ENCODE measurements at regions not wholly inside any gene's neighbourhood (a gene's known extent, or its start where the extent isn't known, plus 50 kb on each side); places are given as distances from the start of the nearest gene placed in this dataset.

DNA sequence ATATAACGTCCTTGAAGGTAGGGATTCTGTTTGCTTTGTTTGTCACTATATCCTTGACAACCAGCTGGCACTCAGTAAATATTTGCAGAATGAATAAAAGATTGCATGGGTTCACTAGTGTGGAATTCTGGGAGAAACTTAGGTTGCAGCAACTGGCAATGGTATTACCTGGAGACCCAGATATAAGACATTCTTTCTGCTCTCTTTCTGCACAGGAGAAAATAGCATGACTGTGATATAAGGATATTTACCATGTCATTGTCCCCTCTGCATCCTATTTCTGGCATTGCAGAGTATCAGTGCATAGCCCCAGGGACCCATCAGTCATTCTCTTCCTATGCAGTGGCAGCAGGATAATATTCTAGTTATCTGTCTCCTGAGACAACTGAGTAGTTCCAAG is 308.9 kb upstream of the LRRC7 start:
- H3K9me3 ChIP-seq, result no peaks in the 10 kb centered on the region
- no peaks in the 10 kb centered on the region for H3K4me1 ChIP-seq
- TF ChIP-seq POLR2AphosphoS5 (IDR thresholded peaks at IDR 0.05), result no peak
- TF ChIP-seq POLR2A (IDR thresholded peaks at IDR 0.05), result no peak
- TF ChIP-seq, protein P1, sequence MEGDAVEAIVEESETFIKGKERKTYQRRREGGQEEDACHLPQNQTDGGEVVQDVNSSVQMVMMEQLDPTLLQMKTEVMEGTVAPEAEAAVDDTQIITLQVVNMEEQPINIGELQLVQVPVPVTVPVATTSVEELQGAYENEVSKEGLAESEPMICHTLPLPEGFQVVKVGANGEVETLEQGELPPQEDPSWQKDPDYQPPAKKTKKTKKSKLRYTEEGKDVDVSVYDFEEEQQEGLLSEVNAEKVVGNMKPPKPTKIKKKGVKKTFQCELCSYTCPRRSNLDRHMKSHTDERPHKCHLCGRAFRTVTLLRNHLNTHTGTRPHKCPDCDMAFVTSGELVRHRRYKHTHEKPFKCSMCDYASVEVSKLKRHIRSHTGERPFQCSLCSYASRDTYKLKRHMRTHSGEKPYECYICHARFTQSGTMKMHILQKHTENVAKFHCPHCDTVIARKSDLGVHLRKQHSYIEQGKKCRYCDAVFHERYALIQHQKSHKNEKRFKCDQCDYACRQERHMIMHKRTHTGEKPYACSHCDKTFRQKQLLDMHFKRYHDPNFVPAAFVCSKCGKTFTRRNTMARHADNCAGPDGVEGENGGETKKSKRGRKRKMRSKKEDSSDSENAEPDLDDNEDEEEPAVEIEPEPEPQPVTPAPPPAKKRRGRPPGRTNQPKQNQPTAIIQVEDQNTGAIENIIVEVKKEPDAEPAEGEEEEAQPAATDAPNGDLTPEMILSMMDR (IDR thresholded peaks at IDR 0.05), result no peak
- intact Hi-C loops (cut with DNase I; ENCODE audit: low total_unique reads), result no loop called here
- H3K27ac ChIP-seq, result no peak overlapping the region
- H3K36me3 ChIP-seq, result no peaks in the 10 kb centered on the region
- H3K4me3 ChIP-seq, result no peak overlapping the region
- no peaks in the 10 kb centered on the region for H3K27me3 ChIP-seq
- no peak for DNase-seq (ENCODE audit: low spot score in 2 of 2)

DNA sequence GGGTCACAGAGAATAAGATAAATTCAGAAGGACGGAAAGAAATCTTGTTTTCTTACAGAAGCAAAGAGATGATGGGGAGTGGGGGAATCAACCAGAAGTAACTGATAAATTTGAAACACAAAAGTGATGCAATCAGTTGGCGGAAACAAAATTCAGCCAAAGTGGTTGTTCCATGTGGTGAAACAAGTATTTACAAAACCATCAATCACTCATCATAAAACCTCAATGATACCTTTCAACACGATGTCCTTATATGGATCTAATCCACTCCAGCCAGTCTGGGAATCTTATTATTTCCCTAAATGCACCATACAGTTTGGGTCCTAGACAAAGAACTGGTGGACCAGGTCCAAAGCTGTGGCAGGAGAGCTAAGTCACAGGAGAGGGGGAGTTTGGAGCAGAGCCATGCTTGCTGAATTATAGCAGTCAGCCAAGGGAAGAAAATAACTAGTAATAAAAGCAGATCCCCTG is 303.8 kb upstream of the LRRC7 start:
- H3K27ac ChIP-seq, result no peak overlapping the region

DNA sequence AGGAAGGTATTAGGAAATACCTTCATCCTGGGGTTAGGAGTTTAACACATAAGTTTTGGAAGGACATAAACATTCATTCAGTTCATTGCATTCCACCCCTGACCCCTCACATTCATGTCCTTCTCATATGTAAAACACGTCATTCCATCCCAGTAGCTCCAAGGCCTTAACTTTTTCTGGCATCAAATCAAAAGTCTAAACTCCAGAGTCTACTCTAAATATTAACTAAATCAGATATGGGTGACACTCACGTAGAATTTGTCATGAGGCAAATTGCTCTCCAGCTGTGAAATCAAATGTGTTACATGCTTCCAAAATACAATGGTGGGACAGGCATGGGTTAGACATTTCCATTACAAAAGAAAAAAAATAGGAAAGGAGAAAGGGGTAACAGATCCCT is 298.2 kb upstream of the LRRC7 start:
- H3K27me3 ChIP-seq, result no peaks in the 10 kb centered on the region
- TF ChIP-seq POLR2AphosphoS5 (IDR thresholded peaks at IDR 0.05), result no peak
- no peak for TF ChIP-seq POLR2A (IDR thresholded peaks at IDR 0.05)
- TF ChIP-seq, protein P1 (IDR thresholded peaks at IDR 0.05), result no peak
- H3K9me3 ChIP-seq, result no peaks in the 10 kb centered on the region
- intact Hi-C loops (cut with DNase I; ENCODE audit: low total_unique reads), result no loop called here
- H3K27ac ChIP-seq, result no peak overlapping the region
- no peaks in the 10 kb centered on the region for H3K4me1 ChIP-seq
- no peak overlapping the region for H3K4me3 ChIP-seq
- no peak for DNase-seq (ENCODE audit: low spot score in 2 of 2)
- no peaks in the 10 kb centered on the region for H3K36me3 ChIP-seq

More for the DNA sequence above, 303.8 kb upstream of the LRRC7 start:
- no peaks in the 10 kb centered on the region for H3K9me3 ChIP-seq
- H3K36me3 ChIP-seq, result no peaks in the 10 kb centered on the region
- H3K27me3 ChIP-seq, result no peaks in the 10 kb centered on the region
- TF ChIP-seq POLR2AphosphoS5 (IDR thresholded peaks at IDR 0.05), result no peak
- TF ChIP-seq, protein P1 (IDR thresholded peaks at IDR 0.05), result no peak
- TF ChIP-seq POLR2A (IDR thresholded peaks at IDR 0.05), result no peak
- no peak for DNase-seq (ENCODE audit: low spot score in 2 of 2)
- H3K4me3 ChIP-seq, result no peak overlapping the region
- intact Hi-C loops (cut with DNase I; ENCODE audit: low total_unique reads), result no loop called here
- peaks cover 0 to 4% of the 10 kb centered on the region in 2 donors for H3K4me1 ChIP-seq

DNA sequence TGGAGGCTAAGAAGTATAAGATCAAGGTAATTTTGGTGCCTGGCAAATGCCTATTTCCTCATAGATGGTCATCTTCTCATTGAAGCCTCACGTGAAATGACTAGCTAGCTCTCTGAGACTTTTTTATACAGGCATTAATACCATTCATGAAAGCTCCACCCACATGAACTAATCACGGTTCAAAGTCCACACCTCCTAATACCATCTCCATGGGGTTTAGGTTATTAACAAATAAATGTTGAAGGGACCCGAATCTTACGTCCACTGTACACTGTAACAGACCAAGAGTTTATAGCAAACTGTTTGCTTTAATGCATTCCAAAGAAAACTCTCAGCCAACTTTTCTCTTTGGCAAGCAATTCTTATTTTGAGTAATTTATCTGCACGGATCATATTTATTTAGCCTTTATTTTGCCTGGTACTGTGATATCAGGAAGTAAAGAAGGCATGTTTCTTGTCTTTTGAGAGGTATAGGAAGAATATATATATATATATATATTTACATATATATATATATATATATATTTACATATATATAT is 296.1 kb upstream of the LRRC7 start:
- TF ChIP-seq POLR2AphosphoS5 (IDR thresholded peaks at IDR 0.05), result no peak
- TF ChIP-seq POLR2A (IDR thresholded peaks at IDR 0.05), result no peak
- TF ChIP-seq, protein P1 (IDR thresholded peaks at IDR 0.05), result no peak
- Histone ChIP-seq H3K27ac (no peak overlapping the region), H3K27me3 (no peaks in the 10 kb centered on the region), H3K36me3 (no peaks in the 10 kb centered on the region), H3K4me3 (no peak overlapping the region), H3K9me3 (no peaks in the 10 kb centered on the region), H3K4me1 (no peaks in the 10 kb centered on the region)
- intact Hi-C loops (cut with DNase I; ENCODE audit: low total_unique reads), result no loop called here
- DNase-seq (ENCODE audit: low spot score in 2 of 2), result no peak

DNA sequence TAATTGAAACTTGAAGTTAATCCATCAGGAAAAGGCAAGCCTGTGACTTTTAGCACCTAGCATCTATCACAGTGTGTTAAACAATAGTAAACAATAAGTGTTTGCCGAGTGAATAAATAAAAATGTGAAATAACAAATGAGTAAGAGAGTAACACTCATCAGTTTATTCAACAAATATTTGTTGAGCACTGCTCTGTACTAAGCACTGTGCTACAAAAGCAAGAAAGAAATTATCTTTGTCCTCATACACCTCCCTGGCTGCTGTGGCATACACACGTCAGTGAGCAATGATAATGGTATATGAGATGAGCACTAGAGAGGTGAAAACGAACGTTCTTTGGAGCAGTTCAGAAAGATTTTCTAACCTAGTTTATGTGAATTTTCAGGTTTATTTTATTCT is 295.0 kb upstream of the LRRC7 start:
- Histone ChIP-seq H3K36me3 (no peaks in the 10 kb centered on the region), H3K27ac (no peak overlapping the region), H3K4me1 (no peaks in the 10 kb centered on the region), H3K9me3 (no peaks in the 10 kb centered on the region), H3K4me3 (no peak overlapping the region), H3K27me3 (no peaks in the 10 kb centered on the region)
- DNase-seq (ENCODE audit: low spot score in 2 of 2), result no peak
- intact Hi-C loops (cut with DNase I; ENCODE audit: low total_unique reads), result no loop called here
- TF ChIP-seq, protein P1 (IDR thresholded peaks at IDR 0.05), result no peak
- TF ChIP-seq POLR2AphosphoS5 (IDR thresholded peaks at IDR 0.05) (no peak), POLR2A (IDR thresholded peaks at IDR 0.05) (no peak)

Measured in breast epithelium (tissue), 4 donors.